ENCODE measurements at regions not wholly inside any gene's neighbourhood (a gene's known extent, or its start where the extent isn't known, plus 50 kb on each side); places are given as distances from the start of the nearest gene placed in this dataset.

GRCh38 chr10:31138026-31138553 is 106.4 kb upstream of the ZNF438 start:
- TF ChIP-seq, protein P1, sequence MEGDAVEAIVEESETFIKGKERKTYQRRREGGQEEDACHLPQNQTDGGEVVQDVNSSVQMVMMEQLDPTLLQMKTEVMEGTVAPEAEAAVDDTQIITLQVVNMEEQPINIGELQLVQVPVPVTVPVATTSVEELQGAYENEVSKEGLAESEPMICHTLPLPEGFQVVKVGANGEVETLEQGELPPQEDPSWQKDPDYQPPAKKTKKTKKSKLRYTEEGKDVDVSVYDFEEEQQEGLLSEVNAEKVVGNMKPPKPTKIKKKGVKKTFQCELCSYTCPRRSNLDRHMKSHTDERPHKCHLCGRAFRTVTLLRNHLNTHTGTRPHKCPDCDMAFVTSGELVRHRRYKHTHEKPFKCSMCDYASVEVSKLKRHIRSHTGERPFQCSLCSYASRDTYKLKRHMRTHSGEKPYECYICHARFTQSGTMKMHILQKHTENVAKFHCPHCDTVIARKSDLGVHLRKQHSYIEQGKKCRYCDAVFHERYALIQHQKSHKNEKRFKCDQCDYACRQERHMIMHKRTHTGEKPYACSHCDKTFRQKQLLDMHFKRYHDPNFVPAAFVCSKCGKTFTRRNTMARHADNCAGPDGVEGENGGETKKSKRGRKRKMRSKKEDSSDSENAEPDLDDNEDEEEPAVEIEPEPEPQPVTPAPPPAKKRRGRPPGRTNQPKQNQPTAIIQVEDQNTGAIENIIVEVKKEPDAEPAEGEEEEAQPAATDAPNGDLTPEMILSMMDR (conservative IDR thresholded peaks at IDR 0.05): no peak
- TF ChIP-seq ZFX (IDR thresholded peaks at IDR 0.05): no peak
